ENCODE measurements at regions not wholly inside any gene's neighbourhood (a gene's known extent, or its start where the extent isn't known, plus 50 kb on each side); places are given as distances from the start of the nearest gene placed in this dataset.

DNA sequence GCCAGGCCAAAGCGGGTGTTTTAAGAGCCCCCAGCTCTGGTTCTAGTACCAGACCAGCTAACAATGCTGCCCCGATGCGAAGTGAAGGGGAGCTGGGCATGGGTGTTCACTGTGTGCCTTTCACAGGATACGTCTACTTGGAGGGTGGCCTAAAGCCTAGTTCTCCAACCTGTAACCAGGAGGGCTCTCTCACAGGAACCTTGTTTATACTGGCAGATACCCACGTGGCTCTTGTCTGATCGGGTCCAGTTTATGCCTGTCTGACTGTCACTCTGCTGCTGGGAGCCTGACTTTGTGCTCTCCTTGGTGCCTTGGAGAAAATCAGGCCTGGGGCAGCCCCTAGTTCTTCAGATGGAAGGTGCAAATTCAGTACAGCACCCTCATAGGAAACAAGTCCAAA is 60.2 kb upstream of the RNF144B start:
- TF ChIP-seq, protein P1, sequence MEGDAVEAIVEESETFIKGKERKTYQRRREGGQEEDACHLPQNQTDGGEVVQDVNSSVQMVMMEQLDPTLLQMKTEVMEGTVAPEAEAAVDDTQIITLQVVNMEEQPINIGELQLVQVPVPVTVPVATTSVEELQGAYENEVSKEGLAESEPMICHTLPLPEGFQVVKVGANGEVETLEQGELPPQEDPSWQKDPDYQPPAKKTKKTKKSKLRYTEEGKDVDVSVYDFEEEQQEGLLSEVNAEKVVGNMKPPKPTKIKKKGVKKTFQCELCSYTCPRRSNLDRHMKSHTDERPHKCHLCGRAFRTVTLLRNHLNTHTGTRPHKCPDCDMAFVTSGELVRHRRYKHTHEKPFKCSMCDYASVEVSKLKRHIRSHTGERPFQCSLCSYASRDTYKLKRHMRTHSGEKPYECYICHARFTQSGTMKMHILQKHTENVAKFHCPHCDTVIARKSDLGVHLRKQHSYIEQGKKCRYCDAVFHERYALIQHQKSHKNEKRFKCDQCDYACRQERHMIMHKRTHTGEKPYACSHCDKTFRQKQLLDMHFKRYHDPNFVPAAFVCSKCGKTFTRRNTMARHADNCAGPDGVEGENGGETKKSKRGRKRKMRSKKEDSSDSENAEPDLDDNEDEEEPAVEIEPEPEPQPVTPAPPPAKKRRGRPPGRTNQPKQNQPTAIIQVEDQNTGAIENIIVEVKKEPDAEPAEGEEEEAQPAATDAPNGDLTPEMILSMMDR (IDR thresholded peaks at IDR 0.05; ENCODE audit: borderline replicate concordance, insufficient read depth, low read depth, low read length): no peak
- H3K4me3 ChIP-seq (ENCODE audit: low read depth, low read length): no peak overlapping the region

DNA sequence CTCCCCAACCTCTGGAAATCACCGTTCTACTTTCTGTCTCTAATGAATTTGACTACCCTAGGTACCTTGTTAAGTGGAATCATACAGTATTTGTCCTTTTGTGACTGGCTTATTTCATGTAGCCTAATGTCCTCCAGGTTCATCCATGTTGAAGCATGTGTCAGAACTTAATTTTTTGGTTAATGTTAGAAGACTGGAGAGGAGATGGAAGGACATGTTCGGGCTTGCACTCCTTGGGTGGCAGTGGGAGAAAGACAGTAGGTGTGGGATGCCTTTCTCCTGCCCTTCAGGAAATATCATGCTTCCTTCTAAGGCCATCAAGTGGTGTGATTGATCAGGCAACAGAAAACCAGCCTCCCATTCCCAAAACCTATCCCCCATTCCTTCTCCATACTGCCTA is 61.1 kb upstream of the RNF144B start:
- TF ChIP-seq, protein P1 (IDR thresholded peaks at IDR 0.05; ENCODE audit: borderline replicate concordance, insufficient read depth, low read depth, low read length): no peak
- H3K4me3 ChIP-seq (ENCODE audit: low read depth, low read length): no peak overlapping the region

DNA sequence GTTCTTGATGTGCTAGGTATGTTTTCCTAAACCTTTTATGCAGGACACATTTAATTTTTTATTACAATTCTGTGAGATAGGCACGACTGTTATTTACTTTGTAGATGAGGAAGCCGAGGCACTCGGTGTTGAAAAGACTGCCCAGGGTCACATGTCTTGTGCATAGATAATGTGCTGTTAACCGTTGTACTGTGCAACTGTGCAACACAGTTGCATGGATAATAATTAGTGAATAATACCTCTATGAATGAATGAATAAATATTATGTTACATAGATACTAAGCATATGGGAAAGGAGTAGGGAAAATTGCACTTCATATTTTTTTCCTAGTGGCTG is 60.3 kb upstream of the DEK start:
- H3K4me3 ChIP-seq (ENCODE audit: low read depth, low read length): no peak overlapping the region
- TF ChIP-seq, protein P1 (IDR thresholded peaks at IDR 0.05; ENCODE audit: borderline replicate concordance, insufficient read depth, low read depth, low read length): no peak

DNA sequence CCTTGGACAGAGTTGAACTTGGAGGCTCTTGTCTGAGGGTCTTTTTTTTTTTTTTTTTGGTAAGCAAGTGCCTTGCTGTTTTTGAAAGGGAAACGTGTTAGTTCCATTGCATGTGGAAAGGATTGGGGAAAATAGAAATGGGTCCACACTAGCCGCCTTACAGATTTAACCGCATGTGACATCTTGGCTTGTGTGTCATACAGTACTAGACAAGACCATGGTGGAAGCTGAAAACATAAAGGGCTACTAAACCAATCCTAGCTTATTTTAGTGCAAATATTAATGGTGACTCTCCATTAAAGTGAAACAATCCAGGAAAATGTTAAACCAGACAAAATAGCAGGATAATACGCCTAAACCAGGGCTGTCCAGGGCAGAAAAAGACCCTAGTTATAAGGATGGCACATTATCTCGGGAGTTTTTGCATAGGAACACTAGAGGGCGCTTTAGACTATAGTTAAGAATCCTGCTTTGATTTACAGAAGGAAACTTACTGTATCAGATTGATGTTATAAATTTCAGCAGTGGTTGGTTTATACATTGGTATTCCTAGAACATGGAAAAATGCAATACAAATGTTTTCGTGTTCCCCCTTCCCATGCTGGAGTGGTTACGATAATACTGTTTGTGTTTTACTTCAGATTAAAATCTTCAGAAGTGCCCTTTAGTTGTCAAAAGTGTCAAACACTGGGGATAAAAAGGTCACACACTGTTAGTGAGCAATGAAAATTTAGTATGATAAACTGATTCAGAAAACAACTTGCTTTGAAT is 59.8 kb upstream of the DEK start:
- no peak overlapping the region for H3K4me3 ChIP-seq (ENCODE audit: low read depth, low read length)
- TF ChIP-seq, protein P1 (IDR thresholded peaks at IDR 0.05; ENCODE audit: borderline replicate concordance, insufficient read depth, low read depth, low read length): peak; percentile 46; the same call in 1 of the 2 replicates

DNA sequence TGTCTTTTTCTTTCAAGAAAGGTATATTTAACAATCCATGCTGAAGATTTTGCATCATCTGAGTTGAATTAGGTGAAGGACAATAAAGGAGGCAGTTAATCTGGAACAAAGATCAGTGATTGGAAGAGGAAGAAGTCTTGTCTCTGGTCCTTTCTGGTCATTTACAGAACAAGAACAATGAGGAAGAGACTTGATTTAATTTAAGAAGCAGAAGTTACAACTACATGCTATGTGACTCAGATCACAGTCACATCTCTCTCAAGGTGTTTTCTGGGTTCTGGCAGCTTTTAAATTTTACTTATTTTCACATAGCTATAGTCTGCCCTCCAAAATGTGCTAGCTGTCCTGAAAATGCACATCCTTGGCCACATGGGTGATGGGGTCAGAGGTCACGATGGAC is 53.5 kb upstream of the DEK start:
- H3K4me3 ChIP-seq (ENCODE audit: low read depth, low read length): no peak overlapping the region
- TF ChIP-seq, protein P1 (IDR thresholded peaks at IDR 0.05; ENCODE audit: borderline replicate concordance, insufficient read depth, low read depth, low read length): no peak

DNA sequence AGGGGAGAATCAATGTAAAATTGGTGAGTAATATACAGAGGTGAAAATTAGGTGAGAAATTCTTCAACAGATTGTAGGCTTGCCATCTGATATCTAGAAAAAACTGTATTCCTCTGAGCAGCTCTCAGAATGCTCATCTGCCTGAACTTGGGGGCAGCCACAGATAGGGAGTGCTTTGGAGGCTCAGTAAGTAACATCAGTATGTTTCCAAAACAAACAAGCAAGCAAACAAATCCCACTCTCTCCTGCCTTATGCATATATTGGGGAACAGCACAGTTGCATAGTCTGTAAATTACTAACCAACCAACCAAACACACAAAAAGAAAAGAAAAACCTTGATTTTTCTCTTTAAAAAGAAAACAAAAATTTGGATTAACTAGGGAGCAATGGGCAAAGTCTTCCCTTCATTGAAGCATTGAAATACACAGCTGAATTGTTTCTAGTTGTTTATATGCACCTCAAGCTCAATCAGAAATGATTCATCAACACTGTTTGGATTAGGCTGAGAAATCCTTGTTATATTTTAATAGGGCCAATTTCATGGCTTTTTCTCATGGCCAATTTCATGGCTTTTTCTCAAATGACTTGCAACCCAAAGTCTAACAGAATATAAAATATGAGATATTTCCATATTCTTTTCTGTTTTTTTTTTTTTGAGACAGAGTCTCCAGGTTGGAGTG is 50.1 kb upstream of the DEK start:
- H3K4me3 ChIP-seq (ENCODE audit: low read depth, low read length): no peak overlapping the region
- TF ChIP-seq, protein P1 (IDR thresholded peaks at IDR 0.05; ENCODE audit: borderline replicate concordance, insufficient read depth, low read depth, low read length): no peak

All from GM12875 (cell line).